Hepatocyte (in vitro differentiated cells): ENCODE measurements at regions not wholly inside any gene's neighbourhood (a gene's known extent, or its start where the extent isn't known, plus 50 kb on each side); places are given as distances from the start of the nearest gene placed in this dataset.

Source experiments
- DNase-seq: peaks from one replicate; pipeline ENCODE4 v3.0.0-alpha.2; 2016; ENCODE audit warnings: low spot score
- H2AFZ ChIP-seq: fragments of 200-600 bp; sonication (generic); 2 replicates; pipeline ENCODE4 v1.6.0; 2016; ENCODE audit warnings: antibody characterized with exemption, mild to moderate bottlenecking
- H3K27ac ChIP-seq: fragments of 200-600 bp; sonication (generic); 2 replicates; pipeline ENCODE4 v1.5.1; 2016; ENCODE audit warnings: mild to moderate bottlenecking
- H3K27me3 ChIP-seq: fragments of 200-600 bp; sonication (generic); 2 replicates; pipeline ENCODE4 v1.6.1; 2016
- H3K36me3 ChIP-seq: fragments of 200-600 bp; sonication (generic); replicated peaks from 2 replicates; pipeline ENCODE4 v1.5.1; 2016; ENCODE audit warnings: low read depth; ENCODE audit not compliant: insufficient read depth
- H3K4me1 ChIP-seq: fragments of 200-600 bp; sonication (generic); 2 replicates; pipeline ENCODE4 v1.5.1; 2016; ENCODE audit warnings: mild to moderate bottlenecking, moderate library complexity; ENCODE audit not compliant: insufficient read depth
- H3K4me2 ChIP-seq: fragments of 200-600 bp; sonication (generic); 2 replicates; pipeline ENCODE4 v1.6.0; 2016
- H3K4me3 ChIP-seq: fragments of 200-600 bp; sonication (generic); 2 replicates; pipeline ENCODE4 v1.5.1; 2016; ENCODE audit warnings: mild to moderate bottlenecking
- H3K79me2 ChIP-seq: fragments of 200-600 bp; sonication (generic); 2 replicates; pipeline ENCODE4 v1.6.0; 2017; ENCODE audit warnings: mild to moderate bottlenecking
- H3K9me2 ChIP-seq: fragments of 200-600 bp; sonication (generic); replicated peaks from 2 replicates; pipeline ENCODE4 v1.6.0; 2017; ENCODE audit warnings: mild to moderate bottlenecking; ENCODE audit not compliant: insufficient read depth
- H3K9me3 ChIP-seq: fragments of 200-600 bp; sonication (generic); 2 replicates; pipeline ENCODE4 v1.5.1; 2016; ENCODE audit warnings: low read depth, mild to moderate bottlenecking
- H4K20me1 ChIP-seq: fragments of 200-600 bp; sonication (generic); 2 replicates; pipeline ENCODE4 v1.6.0; 2016; ENCODE audit warnings: mild to moderate bottlenecking; ENCODE audit not compliant: insufficient read depth, poor library complexity, severe bottlenecking
- EZH2 ChIP-seq: fragments of 200-600 bp; sonication (generic); IDR thresholded peaks from 2 replicates; pipeline ENCODE4 v1.6.1; 2016; ENCODE audit warnings: antibody characterized with exemption, mild to moderate bottlenecking, borderline replicate concordance
- EZH2phosphoT487 ChIP-seq: fragments of 200-600 bp; sonication (generic); IDR thresholded peaks from one replicate; pipeline ENCODE4 v1.6.1; 2018; ENCODE audit warnings: antibody characterized with exemption, mild to moderate bottlenecking, low read depth, moderate library complexity; ENCODE audit not compliant: unreplicated experiment, severe bottlenecking
- WGBS: methylation state at CpG from one replicate; pipeline ENCODE4 v1.1.6; 2016; ENCODE audit warnings: low lambda C conversion rate; ENCODE audit errors: missing lambda C conversion rate; 5-methylcytosine and 5-hydroxymethylcytosine counted together
- TF ChIP-seq, protein P1 (sequence below): fragments of 200-600 bp; sonication (generic); IDR thresholded peaks from 2 replicates; pipeline ENCODE4 v1.5.1; 2016; ENCODE audit warnings: antibody characterized with exemption, mild to moderate bottlenecking; ENCODE audit not compliant: poor library complexity

DNA sequence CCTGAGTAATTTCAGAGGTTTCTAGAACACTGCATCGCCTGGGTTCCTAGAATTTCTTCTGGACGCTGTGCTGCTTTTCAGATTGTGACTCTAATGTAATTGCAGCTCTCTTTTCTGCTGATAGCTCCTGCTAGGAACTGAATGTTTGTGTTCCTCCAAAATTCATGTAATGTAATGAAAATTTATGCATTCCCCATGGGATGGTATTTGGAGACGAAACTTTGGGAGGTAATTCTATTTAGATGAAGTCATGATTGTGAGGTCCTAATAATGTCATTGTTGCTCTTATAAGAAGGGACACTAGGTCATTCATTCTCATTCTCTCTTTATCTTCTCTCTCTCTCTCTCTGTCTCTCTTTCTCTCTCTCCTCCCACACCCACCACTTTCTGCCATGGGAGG is 223.9 kb upstream of the DOK6 start:
- no peak for DNase-seq
- H3K27ac ChIP-seq: no peak overlapping the region
- no peaks in the 10 kb centered on the region for H3K9me2 ChIP-seq
- H3K79me2 ChIP-seq: no peaks in the 10 kb centered on the region
- 89% methylated on average over 3 of the region's 3 CpGs for WGBS
- H3K9me3 ChIP-seq: no peaks in the 10 kb centered on the region
- H3K4me3 ChIP-seq: no peak overlapping the region
- no peak overlapping the region for H2AFZ ChIP-seq
- H3K4me2 ChIP-seq: no peak overlapping the region
- no peaks in the 10 kb centered on the region for H4K20me1 ChIP-seq
- TF ChIP-seq EZH2phosphoT487: no peak
- TF ChIP-seq EZH2: no peak
- TF ChIP-seq, protein P1, sequence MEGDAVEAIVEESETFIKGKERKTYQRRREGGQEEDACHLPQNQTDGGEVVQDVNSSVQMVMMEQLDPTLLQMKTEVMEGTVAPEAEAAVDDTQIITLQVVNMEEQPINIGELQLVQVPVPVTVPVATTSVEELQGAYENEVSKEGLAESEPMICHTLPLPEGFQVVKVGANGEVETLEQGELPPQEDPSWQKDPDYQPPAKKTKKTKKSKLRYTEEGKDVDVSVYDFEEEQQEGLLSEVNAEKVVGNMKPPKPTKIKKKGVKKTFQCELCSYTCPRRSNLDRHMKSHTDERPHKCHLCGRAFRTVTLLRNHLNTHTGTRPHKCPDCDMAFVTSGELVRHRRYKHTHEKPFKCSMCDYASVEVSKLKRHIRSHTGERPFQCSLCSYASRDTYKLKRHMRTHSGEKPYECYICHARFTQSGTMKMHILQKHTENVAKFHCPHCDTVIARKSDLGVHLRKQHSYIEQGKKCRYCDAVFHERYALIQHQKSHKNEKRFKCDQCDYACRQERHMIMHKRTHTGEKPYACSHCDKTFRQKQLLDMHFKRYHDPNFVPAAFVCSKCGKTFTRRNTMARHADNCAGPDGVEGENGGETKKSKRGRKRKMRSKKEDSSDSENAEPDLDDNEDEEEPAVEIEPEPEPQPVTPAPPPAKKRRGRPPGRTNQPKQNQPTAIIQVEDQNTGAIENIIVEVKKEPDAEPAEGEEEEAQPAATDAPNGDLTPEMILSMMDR: no peak
- no peaks in the 10 kb centered on the region for H3K27me3 ChIP-seq
- no peaks in the 10 kb centered on the region for H3K4me1 ChIP-seq
- H3K36me3 ChIP-seq: no peaks in the 10 kb centered on the region

DNA sequence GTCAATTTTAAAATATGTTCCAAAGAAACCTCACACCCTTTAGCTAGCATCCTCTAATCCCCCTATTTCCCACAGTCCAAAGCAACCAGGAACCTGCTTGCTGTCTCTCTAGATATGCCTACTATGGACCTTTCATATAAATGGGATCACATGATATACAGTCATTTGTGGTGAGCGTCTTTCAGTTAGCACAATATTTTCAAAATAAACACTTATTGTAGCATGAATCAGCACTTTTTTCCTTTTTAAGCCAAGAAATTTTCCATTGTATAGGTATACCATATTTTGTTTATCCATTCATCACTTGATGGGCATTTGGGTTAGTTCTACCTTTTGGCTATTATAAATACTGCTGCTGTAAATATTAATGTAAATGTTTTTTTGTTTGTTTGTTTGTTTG is 223.0 kb upstream of the DOK6 start:
- TF ChIP-seq EZH2phosphoT487 (no peak), EZH2 (no peak)
- TF ChIP-seq, protein P1: no peak
- Histone ChIP-seq H3K4me1 (no peaks in the 10 kb centered on the region), H3K27me3 (no peaks in the 10 kb centered on the region), H3K4me2 (no peak overlapping the region), H3K9me3 (no peaks in the 10 kb centered on the region), H3K27ac (no peak overlapping the region), H3K36me3 (no peaks in the 10 kb centered on the region), H2AFZ (no peak overlapping the region), H3K9me2 (no peaks in the 10 kb centered on the region), H3K79me2 (no peaks in the 10 kb centered on the region), H3K4me3 (no peak overlapping the region), H4K20me1 (no peaks in the 10 kb centered on the region)
- DNase-seq: no peak
- WGBS: 88% methylated on average over 1 of the region's 1 CpG

DNA sequence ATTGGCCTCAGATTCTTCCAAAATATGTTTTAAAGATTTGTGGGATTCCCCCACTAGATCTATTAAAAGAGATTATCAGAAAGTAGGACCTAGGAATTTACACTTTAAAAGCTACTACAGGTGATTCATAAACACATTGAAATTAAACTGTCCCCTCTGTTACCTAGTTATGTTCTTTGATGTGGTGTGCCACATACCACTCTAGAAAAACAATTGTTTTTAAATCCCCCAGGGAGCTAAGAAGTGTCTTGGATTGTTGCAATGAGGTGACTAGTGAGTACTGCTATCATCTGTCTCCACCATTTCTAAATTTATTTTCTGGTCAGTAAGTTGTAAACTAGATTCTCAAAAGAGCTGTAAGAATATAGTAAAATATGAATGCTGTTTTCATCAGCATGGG is 214.5 kb upstream of the DOK6 start:
- H2AFZ ChIP-seq: no peak overlapping the region
- DNase-seq: no peak
- no peak overlapping the region for H3K4me2 ChIP-seq
- H3K27ac ChIP-seq: no peak overlapping the region
- no peak overlapping the region for H3K4me3 ChIP-seq
- no peaks in the 10 kb centered on the region for H3K27me3 ChIP-seq
- no peaks in the 10 kb centered on the region for H3K36me3 ChIP-seq
- no peaks in the 10 kb centered on the region for H3K9me2 ChIP-seq
- no peaks in the 10 kb centered on the region for H3K4me1 ChIP-seq
- no peaks in the 10 kb centered on the region for H3K79me2 ChIP-seq
- TF ChIP-seq EZH2 (no peak), EZH2phosphoT487 (no peak)
- TF ChIP-seq, protein P1: no peak
- H3K9me3 ChIP-seq: no peaks in the 10 kb centered on the region
- H4K20me1 ChIP-seq: no peaks in the 10 kb centered on the region

DNA sequence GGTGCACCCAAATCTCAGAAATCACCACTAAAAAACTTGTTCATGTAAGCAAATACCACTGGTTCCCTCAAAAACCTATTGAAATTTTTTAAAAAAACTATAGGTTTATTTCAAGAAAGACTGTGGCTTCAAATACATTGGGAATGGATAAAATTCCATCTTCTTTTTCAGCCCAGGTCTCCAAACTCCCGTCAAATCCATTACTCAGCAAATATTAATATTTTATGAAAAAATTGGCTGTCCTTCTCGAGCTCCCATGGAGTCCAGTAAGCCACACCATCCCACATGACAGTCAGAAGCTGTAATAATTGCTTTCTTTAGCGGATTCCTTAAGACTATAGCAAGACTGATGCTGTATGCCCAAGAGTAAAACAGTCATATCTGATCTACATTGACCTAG is 204.4 kb upstream of the DOK6 start:
- no peaks in the 10 kb centered on the region for H3K36me3 ChIP-seq
- H3K4me3 ChIP-seq: no peak overlapping the region
- no peak overlapping the region for H3K27ac ChIP-seq
- WGBS: 81% methylated on average over 3 of the region's 3 CpGs
- DNase-seq: no peak
- H3K9me3 ChIP-seq: no peaks in the 10 kb centered on the region
- H3K79me2 ChIP-seq: no peaks in the 10 kb centered on the region
- no peak overlapping the region for H2AFZ ChIP-seq
- H3K4me2 ChIP-seq: no peak overlapping the region
- H3K9me2 ChIP-seq: no peaks in the 10 kb centered on the region
- no peaks in the 10 kb centered on the region for H3K4me1 ChIP-seq
- no peaks in the 10 kb centered on the region for H4K20me1 ChIP-seq
- TF ChIP-seq, protein P1: no peak
- TF ChIP-seq EZH2phosphoT487: no peak
- no peak for TF ChIP-seq EZH2
- H3K27me3 ChIP-seq: no peaks in the 10 kb centered on the region
